T-helper 1 cell (primary cell): ENCODE measurements at regions not wholly inside any gene's neighbourhood (a gene's known extent, or its start where the extent isn't known, plus 50 kb on each side); places are given as distances from the start of the nearest gene placed in this dataset.

Source experiments
- DNase-seq, 5 donors: peaks; one replicate each; pipeline ENCODE4 v3.0.0-alpha.2; 2012 to 2020

GRCh38 chr11:109046284-109046992 lies 375.6 kb upstream of the C11orf87 start:
- DNase-seq = no peak

- DNase-seq = no peak
These were observed 373.9 kb upstream of the C11orf87 start for GRCh38 chr11:109048098-109048497.

- no peak for DNase-seq
These were observed 370.8 kb upstream of the C11orf87 start for GRCh38 chr11:109051200-109051599.

GRCh38 chr11:109059402-109059801 lies 362.6 kb upstream of the C11orf87 start:
- DNase-seq = no peak

- DNase-seq = no peak
These were observed 360.6 kb upstream of the C11orf87 start for GRCh38 chr11:109061394-109061793.

- DNase-seq = no peak
These were observed 359.5 kb upstream of the C11orf87 start for GRCh38 chr11:109062445-109062844.

GRCh38 chr11:109062871-109063270 lies 359.1 kb upstream of the C11orf87 start:
- no peak for DNase-seq

GRCh38 chr11:109064618-109065311 lies 357.2 kb upstream of the C11orf87 start:
- DNase-seq = peak in 1 of 5 donors; percentile 11

- DNase-seq = no peak
These were observed 350.7 kb upstream of the C11orf87 start for GRCh38 chr11:109071262-109071661.

GRCh38 chr11:109071712-109072524 lies 350.1 kb upstream of the C11orf87 start:
- no peak for DNase-seq

- no peak for DNase-seq
These were observed 348.8 kb upstream of the C11orf87 start for GRCh38 chr11:109073032-109073822.

GRCh38 chr11:109075976-109076375 lies 346.0 kb upstream of the C11orf87 start:
- DNase-seq = no peak

GRCh38 chr11:109076870-109077269 lies 345.1 kb upstream of the C11orf87 start:
- no peak for DNase-seq

GRCh38 chr11:109077291-109077920 lies 344.6 kb upstream of the C11orf87 start:
- DNase-seq = no peak

- no peak for DNase-seq
These were observed 336.1 kb upstream of the C11orf87 start for GRCh38 chr11:109085708-109086373.

GRCh38 chr11:109086931-109087330 lies 335.1 kb upstream of the C11orf87 start:
- no peak for DNase-seq

GRCh38 chr11:109088086-109088485 lies 333.9 kb upstream of the C11orf87 start:
- DNase-seq = no peak

GRCh38 chr11:109089144-109089543 lies 332.8 kb upstream of the C11orf87 start:
- DNase-seq = no peak

GRCh38 chr11:109093354-109093753 lies 328.6 kb upstream of the C11orf87 start:
- DNase-seq = no peak

- DNase-seq = no peak
These were observed 325.7 kb upstream of the C11orf87 start for GRCh38 chr11:109096266-109096665.

GRCh38 chr11:109106151-109106906 lies 315.7 kb upstream of the C11orf87 start:
- DNase-seq = no peak
